Stimulated activated naive B cell treated with anti-CD40 and anti-IgM and Interleukin-4, amounts not matched to agents 10 μg/mL and 1 μg/mL and 100 μg/mL, for 72 hours (primary cell): ENCODE measurements at regions not wholly inside any gene's neighbourhood (a gene's known extent, or its start where the extent isn't known, plus 50 kb on each side); places are given as distances from the start of the nearest gene placed in this dataset.
A peak's percentile ranks its signal among the peaks of the same experiment; 100 is the strongest.

Experiments used
- ATAC-seq, 2 donors: fragments of 150-1000 bp; cut with Tn5 transposase; replicated peaks; 2 replicates each; pipeline ENCODE4 v1.10.0; 2021; ENCODE audit warnings: moderate library complexity in 1 of 2
- DNase-seq: peaks from one replicate; pipeline ENCODE4 v3.0.0; 2021
- H3K27ac Mint-ChIP-seq: one replicate; pipeline ENCODE4 v1.8.0; 2022; ENCODE audit warnings: mild to moderate bottlenecking, mixed read lengths
- H3K27me3 Mint-ChIP-seq, 2 donors: one replicate each; pipeline ENCODE4 v1.8.0; 2022; ENCODE audit warnings: mixed read lengths in 2 of 2
- H3K36me3 Mint-ChIP-seq, 2 donors: one replicate each; pipeline ENCODE4 v1.8.0; 2022; ENCODE audit warnings: mixed read lengths in 2 of 2, mild to moderate bottlenecking in 1 of 2
- H3K4me1 Mint-ChIP-seq, 2 donors: one replicate each; pipeline ENCODE4 v1.8.0; 2022; ENCODE audit warnings: mixed read lengths in 2 of 2, mild to moderate bottlenecking in 1 of 2
- H3K4me3 Mint-ChIP-seq, 2 donors: one replicate each; pipeline ENCODE4 v1.8.0; 2022; ENCODE audit warnings: mild to moderate bottlenecking in 2 of 2, mixed read lengths in 2 of 2, moderate library complexity in 1 of 2
- H3K9me3 Mint-ChIP-seq, 2 donors: one replicate each; pipeline ENCODE4 v1.8.0; 2022; ENCODE audit warnings: mixed read lengths in 2 of 2, mild to moderate bottlenecking in 1 of 2

- Mint-ChIP-seq H3K36me3 (no peaks in the 10 kb centered on the region), H3K9me3 (no peaks in the 10 kb centered on the region)
- no peak for DNase-seq
Observed at GRCh38 chr5:53338971-53339370, 141.5 kb upstream of the FST start.

GRCh38 chr5:53339962-53340540 is 140.4 kb upstream of the FST start:
- Mint-ChIP-seq H3K27me3 (no peaks in the 10 kb centered on the region), H3K36me3 (no peaks in the 10 kb centered on the region), H3K9me3 (peaks cover 0 to 1% of the 10 kb centered on the region in 2 donors), H3K27ac (no peak overlapping the region), H3K4me1 (no peaks in the 10 kb centered on the region), H3K4me3 (no peak overlapping the region)
- ATAC-seq (no peak), DNase-seq (no peak)

More at GRCh38 chr5:53338971-53339370, 141.5 kb upstream of the FST start:
- Mint-ChIP-seq H3K27ac (no peak overlapping the region), H3K27me3 (no peaks in the 10 kb centered on the region), H3K4me1 (no peaks in the 10 kb centered on the region), H3K4me3 (no peak overlapping the region)
- ATAC-seq = no peak

- Mint-ChIP-seq H3K4me1 (no peaks in the 10 kb centered on the region), H3K36me3 (no peaks in the 10 kb centered on the region)
Observed at GRCh38 chr5:53340956-53341750, 139.3 kb upstream of the FST start.

GRCh38 chr5:53342236-53342635 is 138.2 kb upstream of the FST start:
- H3K27ac Mint-ChIP-seq = no peak overlapping the region
- no peak for ATAC-seq
- H3K36me3 Mint-ChIP-seq = no peaks in the 10 kb centered on the region
- no peaks in the 10 kb centered on the region for H3K4me1 Mint-ChIP-seq
- no peak overlapping the region for H3K4me3 Mint-ChIP-seq
- H3K27me3 Mint-ChIP-seq = peaks cover 0 to 5% of the 10 kb centered on the region in 2 donors
- DNase-seq = no peak
- peaks cover 0 to 1% of the 10 kb centered on the region in 2 donors for H3K9me3 Mint-ChIP-seq

More at GRCh38 chr5:53340956-53341750, 139.3 kb upstream of the FST start:
- ATAC-seq (no peak), DNase-seq (no peak)
- Mint-ChIP-seq H3K27me3 (peaks cover 0 to 3% of the 10 kb centered on the region in 2 donors), H3K27ac (no peak overlapping the region), H3K4me3 (no peak overlapping the region), H3K9me3 (peaks cover 0 to 1% of the 10 kb centered on the region in 2 donors)

GRCh38 chr5:53343187-53343586 is 137.2 kb upstream of the FST start:
- Mint-ChIP-seq H3K36me3 (no peaks in the 10 kb centered on the region), H3K27me3 (peaks cover 0 to 5% of the 10 kb centered on the region in 2 donors), H3K4me3 (no peak overlapping the region), H3K4me1 (no peaks in the 10 kb centered on the region), H3K9me3 (peaks cover 0 to 1% of the 10 kb centered on the region in 2 donors), H3K27ac (no peak overlapping the region)
- DNase-seq (no peak), ATAC-seq (no peak)

GRCh38 chr5:53350368-53350767 is 130.1 kb upstream of the FST start:
- peaks cover 0 to 1% of the 10 kb centered on the region in 2 donors for H3K9me3 Mint-ChIP-seq
- no peak overlapping the region for H3K4me3 Mint-ChIP-seq
- H3K36me3 Mint-ChIP-seq = no peaks in the 10 kb centered on the region
- no peaks in the 10 kb centered on the region for H3K4me1 Mint-ChIP-seq
- no peak overlapping the region for H3K27ac Mint-ChIP-seq
- DNase-seq (no peak), ATAC-seq (no peak)
- H3K27me3 Mint-ChIP-seq = peaks cover 0 to 5% of the 10 kb centered on the region in 2 donors

GRCh38 chr5:53350991-53351770 is 129.2 kb upstream of the FST start:
- Mint-ChIP-seq H3K27ac (no peak overlapping the region), H3K36me3 (no peaks in the 10 kb centered on the region), H3K27me3 (peaks cover 0 to 2% of the 10 kb centered on the region in 2 donors), H3K4me1 (no peaks in the 10 kb centered on the region), H3K9me3 (peaks cover 0 to 1% of the 10 kb centered on the region in 2 donors), H3K4me3 (no peak overlapping the region)
- ATAC-seq (no peak), DNase-seq (no peak)

GRCh38 chr5:53355316-53355715 is 125.1 kb upstream of the FST start:
- H3K9me3 Mint-ChIP-seq = peaks cover 0 to 1% of the 10 kb centered on the region in 2 donors
- no peak overlapping the region for H3K4me3 Mint-ChIP-seq
- no peak for DNase-seq
- H3K36me3 Mint-ChIP-seq = no peaks in the 10 kb centered on the region
- H3K27ac Mint-ChIP-seq = no peak overlapping the region
- peaks cover 6% of the 10 kb centered on the region in 2 donors for H3K4me1 Mint-ChIP-seq
- no peak for ATAC-seq
- peaks cover 0 to 4% of the 10 kb centered on the region in 2 donors for H3K27me3 Mint-ChIP-seq

GRCh38 chr5:53355931-53356330 is 124.5 kb upstream of the FST start:
- H3K4me1 Mint-ChIP-seq = peaks cover 6% of the 10 kb centered on the region in 2 donors

GRCh38 chr5:53357439-53357838 is 123.0 kb upstream of the FST start:
- H3K27me3 Mint-ChIP-seq = peaks cover 0 to 4% of the 10 kb centered on the region in 2 donors
- DNase-seq = no peak
- H3K36me3 Mint-ChIP-seq = no peaks in the 10 kb centered on the region

More at GRCh38 chr5:53355931-53356330, 124.5 kb upstream of the FST start:
- Mint-ChIP-seq H3K27me3 (peaks cover 0 to 4% of the 10 kb centered on the region in 2 donors), H3K9me3 (peaks cover 0 to 1% of the 10 kb centered on the region in 2 donors), H3K27ac (no peak overlapping the region), H3K36me3 (no peaks in the 10 kb centered on the region), H3K4me3 (no peak overlapping the region)
- DNase-seq (no peak), ATAC-seq (no peak)

GRCh38 chr5:53358794-53359193 is 121.6 kb upstream of the FST start:
- no peak overlapping the region for H3K4me3 Mint-ChIP-seq

More at GRCh38 chr5:53357439-53357838, 123.0 kb upstream of the FST start:
- Mint-ChIP-seq H3K4me3 (no peak overlapping the region), H3K4me1 (peaks cover 6% of the 10 kb centered on the region in 2 donors), H3K9me3 (peaks cover 0 to 1% of the 10 kb centered on the region in 2 donors), H3K27ac (no peak overlapping the region)
- peak; percentile 68 to 91 for ATAC-seq

GRCh38 chr5:53359916-53360517 is 120.4 kb upstream of the FST start:
- H3K4me1 Mint-ChIP-seq = peaks cover 6% of the 10 kb centered on the region in 2 donors
- no peaks in the 10 kb centered on the region for H3K36me3 Mint-ChIP-seq
- ATAC-seq = no peak
- no peak overlapping the region for H3K27ac Mint-ChIP-seq
- H3K9me3 Mint-ChIP-seq = no peaks in the 10 kb centered on the region
- no peak overlapping the region for H3K4me3 Mint-ChIP-seq
- no peak for DNase-seq
- peaks cover 0 to 4% of the 10 kb centered on the region in 2 donors for H3K27me3 Mint-ChIP-seq

More at GRCh38 chr5:53358794-53359193, 121.6 kb upstream of the FST start:
- DNase-seq (no peak), ATAC-seq (no peak)
- peaks cover 6% of the 10 kb centered on the region in 2 donors for H3K4me1 Mint-ChIP-seq
- no peak overlapping the region for H3K27ac Mint-ChIP-seq
- H3K36me3 Mint-ChIP-seq = no peaks in the 10 kb centered on the region
- H3K9me3 Mint-ChIP-seq = no peaks in the 10 kb centered on the region
- H3K27me3 Mint-ChIP-seq = peaks cover 0 to 4% of the 10 kb centered on the region in 2 donors

- H3K4me1 Mint-ChIP-seq = peaks cover 6% of the 10 kb centered on the region in 2 donors
- no peak for DNase-seq
Observed at GRCh38 chr5:53360811-53361210, 119.6 kb upstream of the FST start.

GRCh38 chr5:53361708-53362107 is 118.7 kb upstream of the FST start:
- Mint-ChIP-seq H3K4me1 (peaks cover 6% of the 10 kb centered on the region in 2 donors), H3K4me3 (no peak overlapping the region)

More at GRCh38 chr5:53360811-53361210, 119.6 kb upstream of the FST start:
- H3K4me3 Mint-ChIP-seq = no peak overlapping the region
- H3K9me3 Mint-ChIP-seq = no peaks in the 10 kb centered on the region
- ATAC-seq = no peak
- H3K27ac Mint-ChIP-seq = no peak overlapping the region
- H3K36me3 Mint-ChIP-seq = no peaks in the 10 kb centered on the region
- peaks cover 0 to 4% of the 10 kb centered on the region in 2 donors for H3K27me3 Mint-ChIP-seq

More at GRCh38 chr5:53361708-53362107, 118.7 kb upstream of the FST start:
- Mint-ChIP-seq H3K27ac (no peak overlapping the region), H3K36me3 (no peaks in the 10 kb centered on the region), H3K27me3 (peaks cover 0 to 4% of the 10 kb centered on the region in 2 donors), H3K9me3 (peaks cover 0 to 3% of the 10 kb centered on the region in 2 donors)
- no peak for DNase-seq
- no peak for ATAC-seq
